T-cell (primary cell): ENCODE measurements at regions not wholly inside any gene's neighbourhood (a gene's known extent, or its start where the extent isn't known, plus 50 kb on each side); places are given as distances from the start of the nearest gene placed in this dataset.

ENCODE experiments used
- ATAC-seq, 4 experiments: fragments of 200-7000 bp in 3 of 4; fragments of 150-1000 bp in 1 of 4; cut with Tn5 transposase; replicated peaks in 1 of 4; 1 replicate in 3 of 4; 2 replicates in 1 of 4; pipeline ENCODE4 v1.10.0; 2021; ENCODE audit warnings: moderate library complexity in 3 of 4, mild to moderate bottlenecking in 2 of 4, moderate number of reproducible peaks in 1 of 4
- CTCF ChIA-PET, 2 donors: fragments of 300-600 bp; sonication (Branson Sonifier 250); formaldehyde crosslinking; loops; one replicate each; lab custom pipeline; 2022; ENCODE audit warnings: antibody characterized with exemption in 2 of 2; lab: Charles Lee
- POLR2A ChIA-PET, 2 donors: fragments of 300-600 bp; sonication (Branson Sonifier 250); formaldehyde crosslinking; loops; one replicate each; lab custom pipeline; 2022; ENCODE audit warnings: antibody characterized with exemption in 2 of 2; lab: Charles Lee
- DNase-seq, 35 experiments: peaks; one replicate each; pipeline versions ENCODE4 v3.0.0 to v3.0.0-alpha.2; 2013 to 2023
- H3K27ac ChIP-seq: one replicate; pipeline ENCODE4 v1.5.1; 2013; ENCODE audit warnings: low read length
- H3K27me3 ChIP-seq, 2 experiments: replicated peaks in 1 of 2; 1 replicate in 1 of 2; 2 replicates in 1 of 2; pipeline versions ENCODE4 v1.6.1 to v1.7.0; 2013; ENCODE audit warnings: low read length in 1 of 2, mixed read lengths in 1 of 2; ENCODE audit not compliant: control insufficient read depth in 2 of 2, insufficient read depth in 2 of 2; ENCODE audit errors: extremely low read depth in 1 of 2
- H3K36me3 ChIP-seq, 2 donors: 1 replicate in 1 of 2; 2 replicates in 1 of 2; pipeline versions ENCODE4 v1.6.1 to v1.7.0; 2013; ENCODE audit warnings: low read length in 1 of 2; ENCODE audit not compliant: control insufficient read depth in 2 of 2, insufficient read depth in 1 of 2; ENCODE audit errors: extremely low read depth in 1 of 2
- H3K4me1 ChIP-seq, 2 experiments: 1 replicate in 1 of 2; 2 replicates in 1 of 2; pipeline versions ENCODE4 v1.6.1 to v1.7.0; 2013; ENCODE audit warnings: low read length in 2 of 2, mixed read lengths in 1 of 2; ENCODE audit not compliant: insufficient read depth in 2 of 2, control insufficient read depth in 1 of 2; ENCODE audit errors: extremely low read depth in 1 of 2
- H3K4me3 ChIP-seq, 2 donors: 1 replicate in 1 of 2; 2 replicates in 1 of 2; pipeline versions ENCODE4 v1.5.1 to v1.7.0; 2013; ENCODE audit warnings: mild to moderate bottlenecking in 2 of 2, low read length in 1 of 2, moderate library complexity in 1 of 2; ENCODE audit not compliant: control insufficient read depth in 1 of 2; ENCODE audit errors: extremely low read depth in 1 of 2
- H3K9me3 ChIP-seq: 2 replicates; pipeline ENCODE4 v1.7.0; 2013
- H3K27ac Mint-ChIP-seq, 2 donors: one replicate each; pipeline ENCODE4 v1.8.0; 2020 to 2021; ENCODE audit warnings: mild to moderate bottlenecking in 2 of 2, mixed read lengths in 2 of 2
- H3K27me3 Mint-ChIP-seq, 2 donors: one replicate each; pipeline ENCODE4 v1.8.0; 2021 to 2022; ENCODE audit warnings: mixed read lengths in 2 of 2
- H3K36me3 Mint-ChIP-seq: one replicate; pipeline ENCODE4 v1.8.0; 2021; ENCODE audit warnings: mixed read lengths
- H3K4me1 Mint-ChIP-seq, 3 donors: one replicate each; pipeline ENCODE4 v1.8.0; 2020 to 2022; ENCODE audit warnings: mixed read lengths in 3 of 3, mild to moderate bottlenecking in 1 of 3
- H3K4me3 Mint-ChIP-seq, 3 donors: one replicate each; pipeline ENCODE4 v1.8.0; 2020 to 2022; ENCODE audit warnings: mild to moderate bottlenecking in 3 of 3, mixed read lengths in 3 of 3, moderate library complexity in 3 of 3
- H3K9me3 Mint-ChIP-seq, 3 donors: one replicate each; pipeline ENCODE4 v1.8.0; 2020 to 2022; ENCODE audit warnings: mixed read lengths in 3 of 3
- WGBS: methylation state at CpG from one replicate; pipeline ENCODE4 v1.1.5; 2013; ENCODE audit warnings: missing lambda C conversion rate; ENCODE audit not compliant: insufficient coverage; 5-methylcytosine and 5-hydroxymethylcytosine counted together

- ATAC-seq (no peak), DNase-seq (no peak)
- ChIA-PET POLR2A (interaction anchor here in 1 of 2 donors (0.6 to 0.7 kb wide), 2 partner anchors 17 to 18 kb away, joined by 3 read pairs; no protein-coding TSS in a partner anchor), CTCF (interaction anchor here in 1 of 2 donors (1.2 kb wide), 1 partner anchor 19 kb away, joined by 3 read pairs; no protein-coding TSS in a partner anchor)
- H3K4me1 Mint-ChIP-seq, result peaks cover 18 to 19% (median 19%) of the 10 kb centered on the region in 3 donors
- Histone ChIP-seq H3K36me3 (no peaks in the 10 kb centered on the region), H3K4me3 (no peak overlapping the region), H3K9me3 (no peaks in the 10 kb centered on the region), H3K27ac (no peak overlapping the region), H3K4me1 (peaks cover 3 to 13% of the 10 kb centered on the region in 2 experiments), H3K27me3 (no peaks in the 10 kb centered on the region)
- H3K27ac Mint-ChIP-seq, result no peak overlapping the region
- peaks cover 0 to 5% (median 0%) of the 10 kb centered on the region in 3 donors for H3K9me3 Mint-ChIP-seq
- H3K36me3 Mint-ChIP-seq, result no peaks in the 10 kb centered on the region
- WGBS, result no CpG with 5 or more reads among the region's 6 CpGs
- no peak overlapping the region for H3K4me3 Mint-ChIP-seq
- H3K27me3 Mint-ChIP-seq, result no peaks in the 10 kb centered on the region
Measured at GRCh38 chr5:54760182-54760935, 225.0 kb downstream of the ESM1 start.

DNA sequence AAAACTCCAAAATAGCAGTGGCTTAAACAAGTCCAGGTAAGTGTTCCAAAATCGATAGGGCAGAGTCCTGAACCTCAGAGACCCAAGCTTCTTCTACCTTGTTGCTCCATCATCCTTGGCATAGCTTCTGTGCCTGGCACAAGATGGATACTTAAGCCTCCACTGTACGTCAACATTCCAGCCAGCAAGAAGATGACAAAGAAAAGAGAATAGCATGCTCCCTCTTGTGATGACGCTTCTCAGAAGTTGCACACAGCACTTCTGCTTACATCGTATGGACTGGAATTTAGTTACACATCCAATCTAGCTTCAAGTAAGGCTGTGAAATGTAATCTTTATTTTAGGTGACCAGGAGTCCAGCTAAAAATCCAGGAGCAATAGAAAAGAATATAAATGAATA, 227.4 kb downstream of the ESM1 start:
- Histone ChIP-seq H3K27ac (no peak overlapping the region), H3K4me3 (no peak overlapping the region), H3K36me3 (no peaks in the 10 kb centered on the region), H3K27me3 (no peaks in the 10 kb centered on the region), H3K9me3 (no peaks in the 10 kb centered on the region), H3K4me1 (peaks cover 3 to 19% of the 10 kb centered on the region in 2 experiments)
- no peaks in the 10 kb centered on the region for H3K27me3 Mint-ChIP-seq
- POLR2A ChIA-PET, result no interaction called here
- DNase-seq (no peak), ATAC-seq (no peak)
- no peaks in the 10 kb centered on the region for H3K36me3 Mint-ChIP-seq
- peaks cover 18 to 22% (median 21%) of the 10 kb centered on the region in 3 donors for H3K4me1 Mint-ChIP-seq
- 100% methylated on average over 2 of the region's 4 CpGs for WGBS
- CTCF ChIA-PET, result interaction anchor here in 1 of 2 donors (1.1 kb wide), 1 partner anchor 10 kb away, joined by 3 read pairs; no protein-coding TSS in a partner anchor
- H3K27ac Mint-ChIP-seq, result no peak overlapping the region
- peaks cover 0 to 5% (median 0%) of the 10 kb centered on the region in 3 donors for H3K9me3 Mint-ChIP-seq
- H3K4me3 Mint-ChIP-seq, result no peak overlapping the region

DNA sequence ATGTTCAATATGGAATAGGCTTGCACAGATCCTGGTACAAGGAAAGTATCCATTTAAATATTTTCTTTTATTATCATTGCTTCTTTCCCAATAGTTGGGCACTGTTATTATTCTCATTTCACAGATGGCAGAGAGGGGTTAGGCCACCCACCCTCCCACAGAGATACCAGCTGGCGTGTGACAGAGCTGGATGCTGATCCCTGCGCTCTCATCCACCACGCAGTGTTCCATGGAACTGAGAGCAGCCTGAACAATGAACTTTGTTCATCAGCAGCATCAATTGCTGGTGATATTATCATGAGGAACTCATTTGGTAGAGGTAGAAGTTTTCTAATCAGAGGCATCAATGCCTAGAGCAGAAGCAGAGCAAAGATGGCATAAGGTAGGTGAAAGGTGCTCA, 227.9 kb downstream of the ESM1 start:
- peaks cover 0 to 5% (median 0%) of the 10 kb centered on the region in 3 donors for H3K9me3 Mint-ChIP-seq
- no peak overlapping the region for H3K4me3 Mint-ChIP-seq
- Histone ChIP-seq H3K4me3 (no peak overlapping the region), H3K27me3 (no peaks in the 10 kb centered on the region), H3K36me3 (no peaks in the 10 kb centered on the region), H3K9me3 (no peaks in the 10 kb centered on the region), H3K4me1 (peaks cover 3 to 24% of the 10 kb centered on the region in 2 experiments), H3K27ac (no peak overlapping the region)
- no peaks in the 10 kb centered on the region for H3K36me3 Mint-ChIP-seq
- H3K4me1 Mint-ChIP-seq, result peaks cover 18 to 25% (median 24%) of the 10 kb centered on the region in 3 donors
- H3K27ac Mint-ChIP-seq, result no peak overlapping the region
- no peak for ATAC-seq
- ChIA-PET CTCF (interaction anchor here in 1 of 2 donors (1.1 kb wide), 1 partner anchor 10 kb away, joined by 3 read pairs; no protein-coding TSS in a partner anchor), POLR2A (no interaction called here)
- no peak for DNase-seq
- H3K27me3 Mint-ChIP-seq, result no peaks in the 10 kb centered on the region
- 100% methylated on average over 2 of the region's 3 CpGs for WGBS

DNA sequence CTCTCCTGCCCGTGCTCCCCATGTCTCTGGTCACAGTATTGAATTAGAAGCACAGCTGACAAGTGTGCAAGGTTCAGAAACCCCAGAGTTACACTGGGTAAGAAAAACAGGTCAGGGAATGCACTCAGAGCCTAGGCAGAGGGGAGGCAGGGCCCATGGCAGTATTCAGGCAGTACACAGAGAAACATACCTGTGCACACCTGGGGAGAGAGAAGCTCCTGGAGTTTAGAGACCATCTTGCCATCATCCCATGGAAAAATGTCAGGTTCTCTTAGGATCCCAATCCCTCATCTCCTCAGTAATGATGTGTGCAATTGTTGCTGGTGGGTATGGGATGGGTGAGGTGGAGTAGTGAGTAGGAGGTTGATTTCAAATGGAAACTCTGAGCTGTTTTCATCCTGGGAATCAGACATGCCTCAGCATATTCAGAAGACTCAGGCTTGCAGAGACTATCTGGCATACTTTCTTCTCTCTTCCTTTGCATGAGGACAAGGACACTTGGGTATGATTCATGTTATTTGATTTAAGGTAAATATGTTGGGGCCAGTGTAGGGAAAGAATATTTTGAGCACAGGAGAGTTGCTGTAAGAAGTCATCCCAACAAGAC, 228.5 kb downstream of the ESM1 start:
- no peaks in the 10 kb centered on the region for H3K27me3 Mint-ChIP-seq
- Histone ChIP-seq H3K4me3 (no peak overlapping the region), H3K27ac (no peak overlapping the region), H3K4me1 (peaks cover 3 to 25% of the 10 kb centered on the region in 2 experiments), H3K27me3 (no peaks in the 10 kb centered on the region), H3K36me3 (no peaks in the 10 kb centered on the region), H3K9me3 (no peaks in the 10 kb centered on the region)
- ChIA-PET CTCF (interaction anchor here in 1 of 2 donors (0.6 kb wide), 1 partner anchor 1277 kb away, joined by 4 read pairs; the partner anchor contains the start of gene FST), POLR2A (no interaction called here)
- H3K9me3 Mint-ChIP-seq, result peaks cover 0 to 5% (median 0%) of the 10 kb centered on the region in 3 donors
- H3K4me3 Mint-ChIP-seq, result peak overlapping the region in 1 of 3 donors; percentile 47
- peak in 2 of 4 experiments; percentile 27 to 35 for ATAC-seq
- WGBS, result no CpG with 5 or more reads among the region's 1 CpG
- H3K27ac Mint-ChIP-seq, result peak overlapping the region; percentile 2 to 86
- DNase-seq, result no peak
- no peaks in the 10 kb centered on the region for H3K36me3 Mint-ChIP-seq
- H3K4me1 Mint-ChIP-seq, result peaks cover 18 to 25% (median 24%) of the 10 kb centered on the region in 3 donors

- ATAC-seq, result peak in 3 of 4 experiments; percentile 54 to 79 (median 74)
- Histone ChIP-seq H3K4me3 (no peak overlapping the region), H3K4me1 (peaks cover 3 to 25% of the 10 kb centered on the region in 2 experiments), H3K27me3 (no peaks in the 10 kb centered on the region), H3K9me3 (no peaks in the 10 kb centered on the region), H3K27ac (no peak overlapping the region), H3K36me3 (no peaks in the 10 kb centered on the region)
- Mint-ChIP-seq H3K27me3 (no peaks in the 10 kb centered on the region), H3K27ac (peak overlapping the region; percentile 69 to 86), H3K36me3 (no peaks in the 10 kb centered on the region), H3K4me3 (peak overlapping the region in 1 of 3 donors; percentile 47), H3K4me1 (peaks cover 18 to 25% (median 24%) of the 10 kb centered on the region in 3 donors), H3K9me3 (peaks cover 0 to 5% (median 0%) of the 10 kb centered on the region in 3 donors)
- 60% methylated on average over 2 of the region's 4 CpGs for WGBS
- ChIA-PET POLR2A (no interaction called here), CTCF (interaction anchor here in 1 of 2 donors (0.6 kb wide), 2 partner anchors 1016 to 1276 kb away, joined by 3 to 4 read pairs; partner anchors contain the start of gene FST)
- DNase-seq, result peak in 2 of 35 experiments; percentile 16 to 18
Measured at GRCh38 chr5:54756301-54756700, 229.1 kb downstream of the ESM1 start.

GRCh38 chr5:54754878-54755277, 230.5 kb downstream of the ESM1 start:
- H3K27ac ChIP-seq, result no peak overlapping the region
- no peaks in the 10 kb centered on the region for H3K27me3 ChIP-seq
- WGBS, result 86% methylated on average over 2 of the region's 2 CpGs
- no peak overlapping the region for H3K4me3 ChIP-seq
- H3K4me1 Mint-ChIP-seq, result peaks cover 18 to 25% (median 24%) of the 10 kb centered on the region in 3 donors
- peaks cover 0 to 5% (median 0%) of the 10 kb centered on the region in 3 donors for H3K9me3 Mint-ChIP-seq
- no peaks in the 10 kb centered on the region for H3K36me3 ChIP-seq
- no peaks in the 10 kb centered on the region for H3K9me3 ChIP-seq
- H3K27me3 Mint-ChIP-seq, result no peaks in the 10 kb centered on the region
- CTCF ChIA-PET, result no interaction called here
- H3K4me3 Mint-ChIP-seq, result no peak overlapping the region
- no peak for ATAC-seq
- H3K27ac Mint-ChIP-seq, result no peak overlapping the region
- no peak for DNase-seq
- POLR2A ChIA-PET, result no interaction called here
- H3K4me1 ChIP-seq, result peaks cover 3 to 25% of the 10 kb centered on the region in 2 experiments
- no peaks in the 10 kb centered on the region for H3K36me3 Mint-ChIP-seq
